ENCODE measurements at regions not wholly inside any gene's neighbourhood (a gene's known extent, or its start where the extent isn't known, plus 50 kb on each side); places are given as distances from the start of the nearest gene placed in this dataset.

DNA sequence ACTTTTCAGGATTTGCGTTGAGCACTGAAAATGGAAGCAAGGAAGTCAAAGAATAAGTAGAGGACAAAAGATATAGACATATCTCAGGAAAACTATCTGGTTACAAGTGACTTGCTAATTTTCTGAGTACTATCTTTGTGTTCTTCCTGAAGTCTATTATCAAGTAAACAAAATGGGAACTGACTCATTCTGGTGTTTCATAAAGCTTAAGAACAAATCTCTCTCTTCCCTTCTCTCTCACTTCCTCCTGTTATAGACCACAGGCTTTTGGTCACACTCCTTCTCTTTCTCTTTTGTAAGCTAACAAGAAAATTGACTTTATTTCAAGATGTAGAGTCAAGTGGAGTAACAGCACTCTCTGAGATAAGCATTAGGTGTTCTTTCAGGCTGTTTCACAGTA, 406.6 kb upstream of the SYT1 start:
- H3K36me3 ChIP-seq (ENCODE audit: control insufficient read depth, insufficient read depth, low read length), result no peaks in the 10 kb centered on the region
- H3K9me3 ChIP-seq (ENCODE audit: control insufficient read depth, low read length), result no peaks in the 10 kb centered on the region
- Mint-ChIP-seq H3K4me3 (no peak overlapping the region), H3K27ac (no peak overlapping the region), H3K4me1 (peaks cover 7% of the 10 kb centered on the region), H3K36me3 (ENCODE audit: low read depth) (no peaks in the 10 kb centered on the region), H3K27me3 (ENCODE audit: insufficient read depth) (no peaks in the 10 kb centered on the region), H3K9me3 (no peaks in the 10 kb centered on the region)
- no peak overlapping the region for H3K9ac ChIP-seq (ENCODE audit: extremely low read depth, low read length, poor library complexity, severe bottlenecking)
- no peaks in the 10 kb centered on the region for H3K4me1 ChIP-seq (ENCODE audit: control insufficient read depth, insufficient read depth, low read length)
- H3K27ac ChIP-seq (ENCODE audit: low read depth, low read length), result no peak overlapping the region
- no peak overlapping the region for H3K4me3 ChIP-seq (ENCODE audit: low read length)
- DNase-seq, result no peak
- TF ChIP-seq, protein P1, sequence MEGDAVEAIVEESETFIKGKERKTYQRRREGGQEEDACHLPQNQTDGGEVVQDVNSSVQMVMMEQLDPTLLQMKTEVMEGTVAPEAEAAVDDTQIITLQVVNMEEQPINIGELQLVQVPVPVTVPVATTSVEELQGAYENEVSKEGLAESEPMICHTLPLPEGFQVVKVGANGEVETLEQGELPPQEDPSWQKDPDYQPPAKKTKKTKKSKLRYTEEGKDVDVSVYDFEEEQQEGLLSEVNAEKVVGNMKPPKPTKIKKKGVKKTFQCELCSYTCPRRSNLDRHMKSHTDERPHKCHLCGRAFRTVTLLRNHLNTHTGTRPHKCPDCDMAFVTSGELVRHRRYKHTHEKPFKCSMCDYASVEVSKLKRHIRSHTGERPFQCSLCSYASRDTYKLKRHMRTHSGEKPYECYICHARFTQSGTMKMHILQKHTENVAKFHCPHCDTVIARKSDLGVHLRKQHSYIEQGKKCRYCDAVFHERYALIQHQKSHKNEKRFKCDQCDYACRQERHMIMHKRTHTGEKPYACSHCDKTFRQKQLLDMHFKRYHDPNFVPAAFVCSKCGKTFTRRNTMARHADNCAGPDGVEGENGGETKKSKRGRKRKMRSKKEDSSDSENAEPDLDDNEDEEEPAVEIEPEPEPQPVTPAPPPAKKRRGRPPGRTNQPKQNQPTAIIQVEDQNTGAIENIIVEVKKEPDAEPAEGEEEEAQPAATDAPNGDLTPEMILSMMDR (conservative IDR thresholded peaks at IDR 0.05), result no peak
- WGBS, 2 experiments (ENCODE audit: insufficient coverage in 1 of 2, insufficient read length in 1 of 2), result 92% methylated on average over 1 of the region's 1 CpG; no CpG with 5 or more reads in 1 of the 2 experiments
- no peaks in the 10 kb centered on the region for H3K27me3 ChIP-seq (ENCODE audit: control insufficient read depth, insufficient read depth, low read length, poor library complexity, severe bottlenecking)

DNA sequence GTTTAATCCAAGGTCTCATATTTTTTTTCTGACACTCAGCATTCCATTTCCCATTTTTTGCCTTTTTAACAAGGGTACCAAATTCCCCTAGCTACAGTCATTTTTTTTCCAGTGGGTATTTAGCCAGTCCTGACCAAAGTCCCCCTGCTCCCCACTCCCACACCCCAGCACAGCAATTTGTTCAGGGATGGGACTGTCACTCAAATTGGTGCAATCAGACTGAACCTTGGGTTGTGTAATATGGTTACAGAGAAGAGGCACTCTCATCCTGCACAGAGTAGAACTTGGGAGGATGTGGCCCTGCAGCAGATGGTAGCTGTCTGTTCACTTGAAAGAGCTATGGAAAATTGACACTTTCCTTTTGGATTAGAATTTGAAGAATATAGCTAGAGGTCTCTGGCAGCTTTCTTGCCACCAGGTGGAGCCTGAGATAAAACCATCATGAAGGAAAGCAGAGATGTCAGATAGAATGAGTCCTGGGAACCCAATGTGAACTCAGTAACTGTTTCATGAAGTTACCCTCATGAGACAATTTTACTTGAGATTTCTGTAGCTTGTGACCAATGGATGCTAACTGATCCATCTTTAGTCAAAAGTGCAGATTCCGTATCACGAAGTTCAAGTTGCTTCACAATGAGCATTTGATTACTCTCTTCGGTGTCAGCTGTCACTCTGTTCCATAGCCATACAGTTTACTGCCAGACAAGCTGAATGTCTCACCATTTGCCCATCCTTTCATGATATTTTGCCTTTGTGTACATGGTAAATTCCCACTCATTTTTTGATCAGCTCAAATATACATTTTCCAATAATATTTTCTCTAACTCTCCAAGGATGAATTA, 394.0 kb upstream of the SYT1 start:
- Mint-ChIP-seq H3K4me1 (no peaks in the 10 kb centered on the region), H3K9me3 (no peaks in the 10 kb centered on the region), H3K27ac (no peak overlapping the region), H3K27me3 (ENCODE audit: insufficient read depth) (no peaks in the 10 kb centered on the region), H3K36me3 (ENCODE audit: low read depth) (no peaks in the 10 kb centered on the region), H3K4me3 (no peak overlapping the region)
- Histone ChIP-seq H3K27ac (ENCODE audit: low read depth, low read length) (no peak overlapping the region), H3K9ac (ENCODE audit: extremely low read depth, low read length, poor library complexity, severe bottlenecking) (no peak overlapping the region), H3K27me3 (ENCODE audit: control insufficient read depth, insufficient read depth, low read length, poor library complexity, severe bottlenecking) (no peaks in the 10 kb centered on the region), H3K36me3 (ENCODE audit: control insufficient read depth, insufficient read depth, low read length) (no peaks in the 10 kb centered on the region), H3K4me3 (ENCODE audit: low read length) (no peak overlapping the region), H3K9me3 (ENCODE audit: control insufficient read depth, low read length) (no peaks in the 10 kb centered on the region), H3K4me1 (ENCODE audit: control insufficient read depth, insufficient read depth, low read length) (no peaks in the 10 kb centered on the region)
- 92 to 94% methylated on average over 3 of the region's 3 CpGs for WGBS, 2 experiments (ENCODE audit: insufficient coverage in 1 of 2, insufficient read length in 1 of 2)
- TF ChIP-seq, protein P1 (conservative IDR thresholded peaks at IDR 0.05), result peak; percentile 83
- DNase-seq, result peak; percentile 83

DNA sequence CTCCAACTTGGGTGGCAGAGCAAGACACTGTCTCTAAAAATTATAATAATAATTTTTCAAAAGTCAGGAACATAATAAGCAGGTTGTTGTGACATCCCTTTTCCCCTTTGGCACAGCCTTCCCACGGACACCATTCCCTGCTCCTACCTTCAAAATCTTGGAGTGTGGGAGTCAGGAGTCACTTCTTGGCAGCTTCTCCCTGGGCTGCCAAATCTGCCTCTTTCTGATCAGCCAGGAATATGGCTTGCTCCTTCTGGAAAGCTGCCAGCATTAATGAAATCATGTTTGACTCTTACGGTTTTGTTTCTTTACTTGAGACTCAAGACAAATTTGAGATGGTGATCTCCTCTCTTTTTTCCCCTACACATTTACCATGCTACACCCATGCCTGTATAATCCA, 391.4 kb upstream of the SYT1 start:
- Mint-ChIP-seq H3K36me3 (ENCODE audit: low read depth) (no peaks in the 10 kb centered on the region), H3K27ac (no peak overlapping the region), H3K4me1 (peaks cover 4% of the 10 kb centered on the region), H3K4me3 (no peak overlapping the region), H3K9me3 (peaks cover 14% of the 10 kb centered on the region), H3K27me3 (ENCODE audit: insufficient read depth) (no peaks in the 10 kb centered on the region)
- TF ChIP-seq, protein P1 (conservative IDR thresholded peaks at IDR 0.05), result no peak
- Histone ChIP-seq H3K27ac (ENCODE audit: low read depth, low read length) (no peak overlapping the region), H3K27me3 (ENCODE audit: control insufficient read depth, insufficient read depth, low read length, poor library complexity, severe bottlenecking) (no peaks in the 10 kb centered on the region), H3K9ac (ENCODE audit: extremely low read depth, low read length, poor library complexity, severe bottlenecking) (no peak overlapping the region), H3K4me3 (ENCODE audit: low read length) (no peak overlapping the region), H3K36me3 (ENCODE audit: control insufficient read depth, insufficient read depth, low read length) (no peaks in the 10 kb centered on the region), H3K4me1 (ENCODE audit: control insufficient read depth, insufficient read depth, low read length) (peaks cover 6% of the 10 kb centered on the region), H3K9me3 (ENCODE audit: control insufficient read depth, low read length) (peaks cover 6% of the 10 kb centered on the region)
- DNase-seq, result no peak
- WGBS, 2 experiments (ENCODE audit: insufficient coverage in 1 of 2, insufficient read length in 1 of 2), result 93 to 100% methylated on average over 1 to 2 of the region's 2 CpGs
